GM21423 (cell line): ENCODE measurements at regions not wholly inside any gene's neighbourhood (a gene's known extent, or its start where the extent isn't known, plus 50 kb on each side); places are given as distances from the start of the nearest gene placed in this dataset.
A peak's percentile ranks its signal among the peaks of the same experiment; 100 is the strongest.
"Not testable (repeated sequence)": the region's sequence is repeated elsewhere in the genome, so short reads cannot be mapped to it uniquely, and the experiment has no call there.

Experiments used
- ATAC-seq: cut with Tn5 transposase; IDR thresholded peaks from one replicate; pipeline ENCODE4 v1.9.1; 2021; ENCODE audit warnings: mild to moderate bottlenecking, moderate library complexity; ENCODE audit not compliant: unreplicated experiment

- ATAC-seq = not testable (repeated sequence)
Observed at GRCh38 chr4:3380336-3380735, 61.4 kb upstream of the HGFAC start.

DNA sequence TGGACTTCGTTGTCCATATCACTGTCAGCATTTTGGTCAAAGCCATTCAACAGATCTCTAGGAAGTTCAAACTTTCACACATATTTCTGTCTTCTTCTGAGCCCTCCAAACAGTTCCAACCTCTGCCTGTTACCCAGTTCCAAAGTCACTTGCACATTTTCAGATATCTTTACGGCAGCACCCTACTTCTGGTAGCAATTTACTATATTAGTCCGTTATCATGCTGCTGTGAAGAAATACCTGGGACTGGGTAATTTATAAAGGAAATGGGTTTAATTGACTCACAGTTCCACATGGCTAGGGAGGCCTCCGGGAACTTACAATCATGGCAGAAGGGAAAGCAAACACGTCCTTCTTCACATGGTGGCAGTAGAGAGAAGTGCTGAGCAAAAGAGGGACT, 60.6 kb upstream of the HGFAC start:
- not testable (repeated sequence) for ATAC-seq

GRCh38 chr4:3382251-3382650, 59.5 kb upstream of the HGFAC start:
- no peak for ATAC-seq

- ATAC-seq = no peak
Observed at GRCh38 chr4:3384391-3384770, 57.4 kb upstream of the HGFAC start.

GRCh38 chr4:3384771-3385710, 56.7 kb upstream of the HGFAC start:
- no peak for ATAC-seq

DNA sequence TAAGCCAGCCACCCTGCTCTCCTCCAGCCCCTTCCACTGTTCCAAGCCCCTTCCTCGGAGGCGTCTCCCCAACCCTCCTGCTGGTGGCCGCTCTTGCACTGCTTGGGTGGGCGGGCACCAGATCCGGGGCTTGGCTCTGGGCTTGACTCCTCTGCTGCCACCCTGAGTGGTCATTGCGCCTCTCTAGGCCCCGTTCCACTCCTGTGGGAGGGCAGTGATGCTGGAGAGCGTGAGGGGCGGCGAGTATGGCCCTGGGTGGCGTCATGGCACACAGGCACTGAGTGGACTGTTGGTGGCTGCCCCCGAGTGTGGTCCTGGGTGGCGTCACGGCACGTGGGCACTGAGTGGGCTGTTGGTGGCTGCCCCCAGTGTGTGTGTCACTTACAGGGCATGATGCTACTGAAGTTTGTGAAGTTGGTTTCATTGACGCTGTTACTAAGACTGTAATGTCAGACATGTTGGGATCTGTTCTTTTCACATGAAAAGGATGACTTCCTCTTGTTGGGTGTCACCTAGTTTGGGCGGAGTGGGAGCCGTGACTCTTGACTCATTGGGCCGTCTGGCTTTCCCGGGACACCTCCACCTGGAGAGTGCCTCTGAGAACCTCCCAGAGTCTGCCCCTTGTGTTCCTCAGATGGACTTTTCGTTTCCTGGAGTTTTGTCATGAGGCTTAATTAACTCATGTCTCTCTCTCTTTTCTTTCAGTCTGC, 55.9 kb upstream of the HGFAC start:
- ATAC-seq = no peak

- ATAC-seq = no peak
Observed at GRCh38 chr4:3386526-3386925, 55.2 kb upstream of the HGFAC start.

- ATAC-seq = peak; percentile 39
Observed at GRCh38 chr4:3387154-3387942, 54.4 kb upstream of the HGFAC start.

DNA sequence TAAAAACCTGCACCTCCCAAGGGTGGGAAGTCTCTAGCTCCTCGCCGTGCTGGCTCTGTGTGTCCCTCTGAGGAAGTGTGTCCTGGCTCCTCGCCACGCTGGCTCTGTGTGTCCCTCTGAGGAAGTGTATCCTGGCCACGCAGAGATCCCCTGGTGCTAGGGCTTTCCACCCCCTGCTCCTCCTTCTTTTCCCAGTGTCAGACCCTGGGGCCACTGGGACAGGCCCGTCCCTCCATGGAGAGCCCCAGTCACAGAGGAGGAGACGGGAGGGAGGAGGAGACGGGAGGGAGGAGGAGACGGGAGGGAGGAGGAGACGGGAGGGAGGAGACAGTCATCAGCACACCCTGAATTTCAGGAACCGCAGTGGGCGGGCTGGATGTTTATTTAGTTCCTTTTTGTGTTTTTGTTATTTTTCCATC, 53.8 kb upstream of the HGFAC start:
- ATAC-seq = peak; percentile 36

DNA sequence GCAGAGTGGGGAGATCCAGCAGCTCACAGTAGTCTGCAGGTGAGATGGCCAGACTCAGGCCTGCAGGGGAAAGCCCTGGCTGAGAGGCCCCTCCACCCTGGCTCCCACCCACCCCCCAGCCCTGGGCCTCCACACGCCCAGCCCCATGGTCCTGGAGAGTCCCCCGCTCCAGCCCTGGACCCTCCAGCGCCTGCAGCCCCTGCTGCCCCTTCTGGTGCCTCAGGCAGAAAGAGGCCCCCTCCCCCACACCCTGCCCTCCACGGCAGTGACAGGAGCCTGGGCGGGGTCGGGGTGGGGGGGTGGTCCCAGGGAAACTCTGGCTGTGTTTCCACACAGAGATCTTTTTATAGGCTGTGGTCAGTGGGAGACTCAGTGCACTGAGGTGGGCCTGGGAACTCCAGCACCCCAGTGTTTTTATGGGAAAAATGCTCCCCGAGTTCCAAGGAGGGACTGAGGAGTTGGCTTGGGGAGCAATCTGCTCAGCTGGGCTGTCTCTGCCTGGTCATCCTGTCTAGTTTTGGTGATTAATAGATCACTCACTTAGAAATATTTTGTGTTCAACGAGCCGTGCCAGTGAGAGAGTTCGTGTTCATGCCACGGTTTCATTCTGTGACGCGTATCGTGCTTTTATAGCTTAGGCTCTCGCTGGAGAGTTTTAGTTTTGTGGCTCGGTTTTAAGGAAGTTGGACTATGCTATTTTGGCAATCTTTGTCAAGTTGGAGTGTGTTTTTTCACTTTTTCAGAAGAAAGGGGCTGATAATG, 53.1 kb upstream of the HGFAC start:
- ATAC-seq = peak; percentile 72

DNA sequence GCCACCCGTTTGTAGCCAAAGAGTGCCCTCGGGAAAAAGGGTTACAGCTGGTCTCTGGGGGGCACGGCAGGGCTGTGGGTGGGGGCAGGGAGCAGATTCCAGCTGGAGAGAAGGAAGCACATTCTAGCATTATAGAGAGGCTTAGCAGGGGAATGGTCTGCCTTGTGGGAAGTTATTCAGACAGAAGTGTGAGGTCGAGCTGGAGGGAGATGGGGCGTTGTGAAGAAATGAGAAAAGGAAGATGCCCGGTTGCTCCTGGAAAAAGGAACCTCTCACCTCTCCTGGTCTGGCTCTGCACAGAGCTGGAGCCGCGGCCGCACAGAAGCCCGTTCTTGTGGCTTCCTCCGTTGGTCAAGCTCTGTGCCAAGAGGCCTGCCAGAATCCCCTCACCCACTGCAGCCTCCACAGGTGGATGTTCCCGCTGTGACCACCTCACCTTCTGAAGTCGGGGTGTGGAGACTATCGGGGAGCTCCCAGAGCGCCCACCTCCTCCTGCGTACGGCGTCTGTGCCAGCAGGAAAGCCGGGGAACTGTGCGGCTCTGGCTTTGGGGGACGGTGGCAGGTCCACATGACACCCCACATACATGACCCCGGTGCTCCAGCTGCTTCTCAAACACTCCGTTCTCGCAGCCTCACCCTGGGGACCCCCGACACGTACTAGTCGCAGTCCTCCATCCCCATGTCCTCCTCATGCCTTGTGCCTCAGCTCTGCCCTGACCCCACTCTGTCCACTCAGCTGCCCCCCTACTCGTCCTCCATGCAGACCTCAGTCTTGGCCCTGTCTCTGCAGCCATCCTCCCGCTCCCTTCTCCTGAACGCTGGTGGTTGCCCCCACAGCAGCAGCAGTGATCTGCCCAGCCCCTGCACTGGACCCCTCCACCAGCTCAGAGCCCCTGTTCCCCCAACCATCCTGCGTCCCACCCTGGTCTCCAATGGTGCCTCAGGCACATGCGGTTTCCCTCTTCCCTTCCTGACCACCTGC, 52.2 kb upstream of the HGFAC start:
- no peak for ATAC-seq

GRCh38 chr4:3390288-3390811, 51.4 kb upstream of the HGFAC start:
- no peak for ATAC-seq

GRCh38 chr4:3391422-3391821, 50.3 kb upstream of the HGFAC start:
- no peak for ATAC-seq
